ENCODE measurements at regions not wholly inside any gene's neighbourhood (a gene's known extent, or its start where the extent isn't known, plus 50 kb on each side); places are given as distances from the start of the nearest gene placed in this dataset.

DNA sequence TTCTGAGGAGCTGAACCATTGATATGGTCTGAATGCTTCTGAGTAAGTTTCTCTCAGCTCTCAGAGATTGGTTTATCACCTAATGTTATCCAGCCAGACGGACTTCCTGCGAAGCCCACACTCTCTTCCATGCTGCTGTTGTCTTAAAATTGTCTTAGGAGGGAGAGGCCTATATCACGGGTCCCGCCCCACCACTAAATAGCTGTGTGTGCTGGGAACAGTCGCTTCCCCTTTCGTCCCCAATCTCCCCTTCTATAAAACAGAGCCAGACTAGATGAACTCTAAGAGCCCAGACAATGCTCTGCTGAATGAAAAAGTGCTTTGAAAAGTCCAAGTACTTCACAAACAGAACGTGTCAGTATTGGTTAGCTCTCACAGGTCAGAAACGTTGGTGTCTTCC is 81.4 kb upstream of the AKIP1 start:
- no peaks in the 10 kb centered on the region for H3K9me3 ChIP-seq
- H3K4me3 ChIP-seq: no peak overlapping the region
- H3K4me1 ChIP-seq: peaks cover 0 to 10% (median 0%) of the 10 kb centered on the region in 4 donors
- H3K36me3 ChIP-seq: no peaks in the 10 kb centered on the region
- TF ChIP-seq POLR2A (IDR thresholded peaks at IDR 0.05): no peak
- TF ChIP-seq, protein P1, sequence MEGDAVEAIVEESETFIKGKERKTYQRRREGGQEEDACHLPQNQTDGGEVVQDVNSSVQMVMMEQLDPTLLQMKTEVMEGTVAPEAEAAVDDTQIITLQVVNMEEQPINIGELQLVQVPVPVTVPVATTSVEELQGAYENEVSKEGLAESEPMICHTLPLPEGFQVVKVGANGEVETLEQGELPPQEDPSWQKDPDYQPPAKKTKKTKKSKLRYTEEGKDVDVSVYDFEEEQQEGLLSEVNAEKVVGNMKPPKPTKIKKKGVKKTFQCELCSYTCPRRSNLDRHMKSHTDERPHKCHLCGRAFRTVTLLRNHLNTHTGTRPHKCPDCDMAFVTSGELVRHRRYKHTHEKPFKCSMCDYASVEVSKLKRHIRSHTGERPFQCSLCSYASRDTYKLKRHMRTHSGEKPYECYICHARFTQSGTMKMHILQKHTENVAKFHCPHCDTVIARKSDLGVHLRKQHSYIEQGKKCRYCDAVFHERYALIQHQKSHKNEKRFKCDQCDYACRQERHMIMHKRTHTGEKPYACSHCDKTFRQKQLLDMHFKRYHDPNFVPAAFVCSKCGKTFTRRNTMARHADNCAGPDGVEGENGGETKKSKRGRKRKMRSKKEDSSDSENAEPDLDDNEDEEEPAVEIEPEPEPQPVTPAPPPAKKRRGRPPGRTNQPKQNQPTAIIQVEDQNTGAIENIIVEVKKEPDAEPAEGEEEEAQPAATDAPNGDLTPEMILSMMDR (IDR thresholded peaks at IDR 0.05): no peak
- H3K27ac ChIP-seq: no peak overlapping the region
- H3K27me3 ChIP-seq: no peaks in the 10 kb centered on the region
- DNase-seq: no peak

DNA sequence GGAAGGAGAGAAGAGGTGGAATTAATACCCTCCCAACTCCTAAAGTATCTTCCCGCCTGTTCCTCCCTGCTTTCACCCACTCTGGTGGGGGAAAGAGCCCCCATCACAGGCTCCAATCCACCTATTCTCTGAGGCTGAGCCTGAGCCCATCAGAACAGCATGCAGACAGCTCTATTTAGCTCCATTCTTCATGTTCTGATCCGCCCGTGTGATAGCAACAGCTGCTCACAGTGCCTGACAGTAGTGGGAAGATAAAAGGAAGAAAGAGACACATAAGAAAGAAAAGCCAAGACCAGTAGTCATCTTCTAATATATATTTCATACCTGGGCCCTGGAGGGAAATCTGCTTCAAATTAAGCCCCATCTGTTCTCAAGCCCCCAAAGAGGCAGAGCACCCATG is 80.3 kb upstream of the AKIP1 start:
- Histone ChIP-seq H3K9me3 (no peaks in the 10 kb centered on the region), H3K27me3 (no peaks in the 10 kb centered on the region), H3K36me3 (no peaks in the 10 kb centered on the region), H3K4me3 (no peak overlapping the region), H3K27ac (no peak overlapping the region), H3K4me1 (peaks cover 0 to 10% (median 0%) of the 10 kb centered on the region in 4 donors)
- no peak for DNase-seq
- TF ChIP-seq POLR2A (IDR thresholded peaks at IDR 0.05): no peak
- TF ChIP-seq, protein P1 (IDR thresholded peaks at IDR 0.05): no peak

DNA sequence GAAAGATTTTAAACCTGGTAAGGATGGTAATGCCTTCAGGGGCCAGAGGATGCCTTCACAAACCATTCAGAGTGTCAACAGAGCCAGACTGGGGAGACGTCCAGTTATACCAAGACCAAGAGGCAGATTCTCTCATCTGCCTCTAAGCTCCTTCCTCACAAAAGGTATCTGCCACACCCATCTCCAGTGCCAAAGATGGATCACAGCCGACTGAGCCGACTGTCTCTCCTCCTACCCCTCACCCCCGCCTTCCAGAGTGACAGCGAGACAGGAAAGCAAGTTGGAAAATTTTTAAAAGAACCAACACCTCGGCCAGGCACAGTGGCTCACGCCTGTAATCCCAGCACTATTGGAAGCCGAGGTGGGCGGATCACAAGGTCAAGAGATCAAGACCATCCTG is 79.1 kb upstream of the AKIP1 start:
- peak overlapping the region in 1 of 4 donors; percentile 72 for H3K27ac ChIP-seq
- no peak overlapping the region for H3K4me3 ChIP-seq
- TF ChIP-seq POLR2A (IDR thresholded peaks at IDR 0.05): no peak
- TF ChIP-seq, protein P1 (IDR thresholded peaks at IDR 0.05): no peak
- H3K9me3 ChIP-seq: no peaks in the 10 kb centered on the region
- DNase-seq: no peak
- no peaks in the 10 kb centered on the region for H3K27me3 ChIP-seq
- peaks cover 0 to 8% (median 0%) of the 10 kb centered on the region in 4 donors for H3K4me1 ChIP-seq
- no peaks in the 10 kb centered on the region for H3K36me3 ChIP-seq

DNA sequence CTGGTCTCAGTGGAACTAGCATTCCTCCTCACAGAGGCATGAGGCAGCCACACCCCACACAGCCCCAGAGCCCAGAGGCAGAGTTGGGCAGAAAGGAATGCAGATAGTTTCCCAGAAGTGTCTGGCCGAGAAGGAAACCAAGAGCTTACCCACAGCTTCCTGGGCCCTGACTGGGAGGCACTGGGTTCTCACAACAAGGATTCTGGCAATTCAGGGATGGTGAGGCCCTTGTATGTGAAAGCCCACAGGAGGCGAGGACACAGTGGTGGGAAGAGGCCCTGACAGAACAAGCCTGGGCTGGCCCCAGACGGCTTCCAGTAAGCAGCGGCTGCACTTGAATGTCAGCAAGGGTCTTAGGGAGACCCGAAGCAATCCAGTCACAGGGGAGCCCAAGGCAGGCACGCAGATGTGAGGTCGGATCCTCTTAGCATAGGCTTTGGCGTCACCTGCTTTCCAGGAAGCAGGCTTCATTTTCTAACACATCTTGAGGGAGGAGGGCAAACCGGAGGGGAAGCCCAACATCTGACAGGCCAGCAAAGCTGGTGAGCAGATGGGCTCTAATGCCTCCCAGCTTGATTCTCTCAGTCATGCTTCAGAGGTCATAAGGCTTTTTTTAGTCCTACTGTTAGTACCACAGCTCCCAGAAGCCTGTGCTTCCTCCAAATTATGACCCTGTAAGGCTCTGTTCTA is 78.3 kb upstream of the AKIP1 start:
- DNase-seq: no peak
- Histone ChIP-seq H3K27ac (peak overlapping the region in 2 of 4 donors; percentile 7 to 72), H3K27me3 (no peaks in the 10 kb centered on the region), H3K4me1 (peaks cover 0 to 5% (median 0%) of the 10 kb centered on the region in 4 donors), H3K36me3 (no peaks in the 10 kb centered on the region), H3K4me3 (no peak overlapping the region), H3K9me3 (no peaks in the 10 kb centered on the region)
- no peak for TF ChIP-seq POLR2A (IDR thresholded peaks at IDR 0.05)
- TF ChIP-seq, protein P1 (IDR thresholded peaks at IDR 0.05): no peak

DNA sequence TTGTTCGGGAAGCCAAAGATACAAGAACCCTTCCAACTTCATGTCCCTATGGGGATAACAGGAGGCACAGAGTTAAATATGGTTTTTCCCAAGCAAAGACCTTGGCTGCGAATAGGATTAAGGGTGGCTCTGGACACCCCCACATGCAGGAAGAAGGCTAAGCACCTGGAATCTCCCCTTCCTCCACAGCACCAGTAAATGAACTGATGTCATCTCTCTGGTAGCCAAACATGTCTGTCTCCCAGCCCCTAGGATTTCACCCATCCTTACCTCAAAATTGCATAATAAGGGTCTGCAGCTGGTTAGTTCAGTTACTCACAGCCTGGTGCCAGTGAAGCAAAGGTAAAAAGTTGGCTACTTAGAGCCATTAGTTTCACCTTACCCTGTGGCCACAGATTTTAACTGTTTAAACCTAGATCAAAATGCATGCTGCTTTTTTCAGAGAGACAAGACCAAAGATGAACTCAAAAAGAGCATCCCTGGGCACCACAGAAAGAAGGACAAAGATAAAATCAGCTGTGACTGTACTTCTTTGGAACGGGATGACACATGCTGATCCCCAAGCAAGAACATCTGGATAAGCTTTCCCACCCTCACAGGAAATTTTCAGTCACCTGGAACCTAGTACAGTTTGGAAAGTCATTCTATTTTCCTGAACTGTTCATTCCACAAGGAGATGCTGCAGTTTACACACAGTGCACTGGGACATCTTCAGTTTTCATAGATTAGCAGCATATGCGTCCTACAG is 77.2 kb upstream of the AKIP1 start:
- no peaks in the 10 kb centered on the region for H3K27me3 ChIP-seq
- H3K9me3 ChIP-seq: no peaks in the 10 kb centered on the region
- H3K27ac ChIP-seq: peak overlapping the region in 1 of 4 donors; percentile 72
- H3K4me3 ChIP-seq: no peak overlapping the region
- DNase-seq: no peak
- no peaks in the 10 kb centered on the region for H3K36me3 ChIP-seq
- peaks cover 0 to 5% (median 0%) of the 10 kb centered on the region in 4 donors for H3K4me1 ChIP-seq
- TF ChIP-seq, protein P1 (IDR thresholded peaks at IDR 0.05): no peak
- no peak for TF ChIP-seq POLR2A (IDR thresholded peaks at IDR 0.05)
